ENCODE measurements at regions not wholly inside any gene's neighbourhood (a gene's known extent, or its start where the extent isn't known, plus 50 kb on each side); places are given as distances from the start of the nearest gene placed in this dataset.

- TF ChIP-seq ZNF384 (IDR thresholded peaks at IDR 0.05) (no peak), L3MBTL2 (conservative IDR thresholded peaks at IDR 0.05) (no peak), SP1 (IDR thresholded peaks at IDR 0.05) (no peak), ELF4 (IDR thresholded peaks at IDR 0.05) (no peak), ARNT (IDR thresholded peaks at IDR 0.05) (no peak)
These were observed 243.9 kb downstream of the IRF8 start for GRCh38 chr16:86142801-86143236.
